ENCODE measurements at regions not wholly inside any gene's neighbourhood (a gene's known extent, or its start where the extent isn't known, plus 50 kb on each side); places are given as distances from the start of the nearest gene placed in this dataset.

DNA sequence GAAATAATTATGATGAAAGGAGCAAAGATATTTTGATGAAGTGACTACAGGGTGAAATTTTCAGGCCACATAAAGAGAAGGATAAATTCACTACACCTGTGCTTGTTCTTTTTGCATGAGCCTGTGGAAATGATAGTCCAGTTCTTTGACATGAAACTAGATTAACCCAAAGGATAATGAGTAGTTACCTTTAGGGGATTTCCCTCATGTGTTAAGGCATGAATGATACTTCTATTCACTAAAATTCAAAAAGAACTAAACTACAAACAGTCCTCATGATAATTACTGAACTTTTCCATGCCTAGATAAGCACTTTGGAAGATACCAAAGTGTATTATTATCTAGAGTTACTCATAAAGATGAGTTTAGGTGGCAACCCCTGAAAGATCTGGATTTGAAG lies 244.3 kb downstream of the PTPRC start (continued):
- TF ChIP-seq, protein P1, sequence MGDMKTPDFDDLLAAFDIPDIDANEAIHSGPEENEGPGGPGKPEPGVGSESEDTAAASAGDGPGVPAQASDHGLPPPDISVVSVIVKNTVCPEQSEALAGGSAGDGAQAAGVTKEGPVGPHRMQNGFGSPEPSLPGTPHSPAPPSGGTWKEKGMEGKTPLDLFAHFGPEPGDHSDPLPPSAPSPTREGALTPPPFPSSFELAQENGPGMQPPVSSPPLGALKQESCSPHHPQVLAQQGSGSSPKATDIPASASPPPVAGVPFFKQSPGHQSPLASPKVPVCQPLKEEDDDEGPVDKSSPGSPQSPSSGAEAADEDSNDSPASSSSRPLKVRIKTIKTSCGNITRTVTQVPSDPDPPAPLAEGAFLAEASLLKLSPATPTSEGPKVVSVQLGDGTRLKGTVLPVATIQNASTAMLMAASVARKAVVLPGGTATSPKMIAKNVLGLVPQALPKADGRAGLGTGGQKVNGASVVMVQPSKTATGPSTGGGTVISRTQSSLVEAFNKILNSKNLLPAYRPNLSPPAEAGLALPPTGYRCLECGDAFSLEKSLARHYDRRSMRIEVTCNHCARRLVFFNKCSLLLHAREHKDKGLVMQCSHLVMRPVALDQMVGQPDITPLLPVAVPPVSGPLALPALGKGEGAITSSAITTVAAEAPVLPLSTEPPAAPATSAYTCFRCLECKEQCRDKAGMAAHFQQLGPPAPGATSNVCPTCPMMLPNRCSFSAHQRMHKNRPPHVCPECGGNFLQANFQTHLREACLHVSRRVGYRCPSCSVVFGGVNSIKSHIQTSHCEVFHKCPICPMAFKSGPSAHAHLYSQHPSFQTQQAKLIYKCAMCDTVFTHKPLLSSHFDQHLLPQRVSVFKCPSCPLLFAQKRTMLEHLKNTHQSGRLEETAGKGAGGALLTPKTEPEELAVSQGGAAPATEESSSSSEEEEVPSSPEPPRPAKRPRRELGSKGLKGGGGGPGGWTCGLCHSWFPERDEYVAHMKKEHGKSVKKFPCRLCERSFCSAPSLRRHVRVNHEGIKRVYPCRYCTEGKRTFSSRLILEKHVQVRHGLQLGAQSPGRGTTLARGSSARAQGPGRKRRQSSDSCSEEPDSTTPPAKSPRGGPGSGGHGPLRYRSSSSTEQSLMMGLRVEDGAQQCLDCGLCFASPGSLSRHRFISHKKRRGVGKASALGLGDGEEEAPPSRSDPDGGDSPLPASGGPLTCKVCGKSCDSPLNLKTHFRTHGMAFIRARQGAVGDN (IDR thresholded peaks at IDR 0.05) = no peak
- no peak for TF ChIP-seq ZNF384 (IDR thresholded peaks at IDR 0.05; ENCODE audit: borderline replicate concordance, low read depth, low read length)

DNA sequence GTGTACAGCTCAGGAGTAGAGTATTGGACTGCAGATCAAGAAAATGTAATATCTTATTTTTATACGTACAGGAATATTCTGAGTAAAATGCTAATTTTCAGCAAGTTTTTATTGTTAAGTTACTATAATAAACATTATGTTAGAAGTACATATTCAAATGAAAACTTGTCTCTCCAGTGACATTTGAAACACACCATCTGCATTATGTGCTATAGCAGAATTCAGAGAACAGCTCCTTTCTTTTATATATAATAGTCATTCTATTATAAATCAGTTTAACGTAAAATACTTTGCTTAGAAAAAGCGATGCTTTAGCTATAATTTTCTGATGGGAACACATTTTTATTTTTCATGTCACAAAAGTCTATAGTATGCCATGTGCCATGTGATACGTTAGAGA lies 249.0 kb downstream of the PTPRC start:
- DNase-seq (ENCODE audit: low read depth, low spot score) (no peak), ATAC-seq (no peak), FAIRE-seq (no peak)
- no peak overlapping the region for H3K27ac ChIP-seq (ENCODE audit: control insufficient read depth, insufficient read depth)
- POLR2A ChIA-PET = no interaction called here
- no peaks in the 10 kb centered on the region for H3K9me3 ChIP-seq (replicated peaks; ENCODE audit: control insufficient read depth, insufficient read depth, low read length)
- no peaks in the 10 kb centered on the region for H4K20me1 ChIP-seq (ENCODE audit: control insufficient read depth, insufficient read depth)
- SMC1A ChIA-PET (ENCODE audit: uncharacterized antibody, unreplicated experiment) = interaction anchor here (0.7 to 2.1 kb wide), 6 partner anchors 41 to 356 kb away, joined by 3 to 11 read pairs (median 5); no protein-coding TSS in a partner anchor
- no peak overlapping the region for H3K9ac ChIP-seq (ENCODE audit: control insufficient read depth, insufficient read depth, low read length)
- CTCF ChIA-PET = interaction anchor here (2.1 to 5.2 kb wide), 3 partner anchors 14 to 355 kb away, joined by 5 to 40 read pairs (median 24); no protein-coding TSS in a partner anchor
- TF ChIP-seq FOXK2 (IDR thresholded peaks at IDR 0.05) (no peak), WRNIP1 (IDR thresholded peaks at IDR 0.05; ENCODE audit: borderline replicate concordance, low read depth, low read length) (no peak), YY1 (IDR thresholded peaks at IDR 0.05; ENCODE audit: low read depth, low read length) (no peak), KAT2A (conservative IDR thresholded peaks at IDR 0.05; ENCODE audit: control insufficient read depth, low read depth, low read length) (no peak), HDAC2 (IDR thresholded peaks at IDR 0.05) (no peak), SRF (IDR thresholded peaks at IDR 0.05; ENCODE audit: low read depth in 2 of 2, low read length in 2 of 2) (no peak), YBX1 (IDR thresholded peaks at IDR 0.05) (no peak), BMI1 (IDR thresholded peaks at IDR 0.05; ENCODE audit: borderline replicate concordance) (no peak), IRF4 (IDR thresholded peaks at IDR 0.05; ENCODE audit: low read depth, low read length) (no peak), MEF2A (IDR thresholded peaks at IDR 0.05; ENCODE audit: insufficient read depth, low read depth, low read length) (no peak), NFYA (IDR thresholded peaks at IDR 0.05; ENCODE audit: borderline replicate concordance, low read depth, low read length) (no peak)
- TF ChIP-seq, protein P2, sequence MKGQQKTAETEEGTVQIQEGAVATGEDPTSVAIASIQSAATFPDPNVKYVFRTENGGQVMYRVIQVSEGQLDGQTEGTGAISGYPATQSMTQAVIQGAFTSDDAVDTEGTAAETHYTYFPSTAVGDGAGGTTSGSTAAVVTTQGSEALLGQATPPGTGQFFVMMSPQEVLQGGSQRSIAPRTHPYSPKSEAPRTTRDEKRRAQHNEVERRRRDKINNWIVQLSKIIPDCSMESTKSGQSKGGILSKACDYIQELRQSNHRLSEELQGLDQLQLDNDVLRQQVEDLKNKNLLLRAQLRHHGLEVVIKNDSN (IDR thresholded peaks at IDR 0.05; ENCODE audit: borderline replicate concordance, extremely low read length, insufficient read depth, low read depth, low read length) = no peak
- H3K4me1 ChIP-seq (ENCODE audit: control insufficient read depth, insufficient read depth, low read length) = no peaks in the 10 kb centered on the region
- WGBS (ENCODE audit: insufficient coverage, insufficient replicate concordance, low lambda C conversion rate, missing lambda C conversion rate) = 55% methylated on average over 4 of the region's 4 CpGs
- no peaks in the 10 kb centered on the region for H3K36me3 ChIP-seq (ENCODE audit: control insufficient read depth in 2 of 2, insufficient read depth in 2 of 2, low read length in 1 of 2)
- RAD21 ChIA-PET (ENCODE audit: unreplicated experiment) = interaction anchor here (1.4 to 4.8 kb wide), 3 partner anchors 41 to 355 kb away, joined by 3 to 23 read pairs (median 3); no protein-coding TSS in a partner anchor
- intact Hi-C loops (cut with micrococcal nuclease; ENCODE audit: unreplicated experiment) = loop anchor here (10.0 kb wide), 2 partner anchors 357 to 577 kb away; no protein-coding TSS in a partner anchor
- H3K4me3 ChIP-seq = no peak overlapping the region
- H3K79me2 ChIP-seq (ENCODE audit: control insufficient read depth, insufficient read depth, low read length) = no peaks in the 10 kb centered on the region
- no peak overlapping the region for H3K4me2 ChIP-seq (ENCODE audit: control insufficient read depth, insufficient read depth)
- no peaks in the 10 kb centered on the region for H3K27me3 ChIP-seq (replicated peaks in 1 of 2; ENCODE audit: control insufficient read depth in 2 of 2, insufficient read depth in 2 of 2, low read length in 1 of 2)
- BruUV-seq (replicated peaks) = no TSS peak
- in situ Hi-C loops (cut with MboI) = no loop called here
- no peak overlapping the region for H2AFZ ChIP-seq (ENCODE audit: control insufficient read depth, low read depth, low read length)
